A673 (cell line): ENCODE measurements at regions not wholly inside any gene's neighbourhood (a gene's known extent, or its start where the extent isn't known, plus 50 kb on each side); places are given as distances from the start of the nearest gene placed in this dataset.

ENCODE experiments used
- CTCF ChIP-seq: fragments of 300-800, 200-600 bp; sonication (generic); conservative IDR thresholded peaks from 2 replicates; pipeline ENCODE4 v1.5.1; 2017; ENCODE audit warnings: low read depth, mild to moderate bottlenecking, antibody characterized with exemption, low read length, moderate library complexity, mixed read lengths
- EZH2 ChIP-seq: fragments of 200-600 bp; sonication (generic); IDR thresholded peaks from 2 replicates; pipeline ENCODE4 v1.6.1; 2017; ENCODE audit warnings: borderline replicate concordance, low read depth, mild to moderate bottlenecking, mixed read lengths, antibody characterized with exemption, low read length; ENCODE audit not compliant: poor library complexity, severe bottlenecking

- no peak for TF ChIP-seq EZH2
- no peak for TF ChIP-seq CTCF
Measured at GRCh38 chr9:27626244-27627187, 53.2 kb upstream of the C9orf72 start.
